Stimulated activated naive CD8-positive, alpha-beta T cell treated with anti-CD3 and anti-CD28 coated beads, Interleukin-15, Interleukin-2, amounts not matched to agents 100 U/mL and 50 U/mL, for 24 hours (primary cell): ENCODE measurements at regions not wholly inside any gene's neighbourhood (a gene's known extent, or its start where the extent isn't known, plus 50 kb on each side); places are given as distances from the start of the nearest gene placed in this dataset.

ENCODE experiments used
- ATAC-seq: fragments of 150-1000 bp; cut with Tn5 transposase; one replicate; pipeline ENCODE4 v1.10.0; 2021
- DNase-seq: peaks from one replicate; pipeline ENCODE4 v3.0.0; 2021

GRCh38 chr6:115720900-115721299, 339.8 kb downstream of the FRK start:
- DNase-seq (no peak), ATAC-seq (no peak)

- DNase-seq = no peak
Observed at GRCh38 chr6:115717472-115717871, 343.2 kb downstream of the FRK start.

GRCh38 chr6:115717062-115717461, 343.6 kb downstream of the FRK start:
- DNase-seq (no peak), ATAC-seq (no peak)

More at GRCh38 chr6:115717472-115717871, 343.2 kb downstream of the FRK start:
- ATAC-seq = no peak

- no peak for DNase-seq
- ATAC-seq = no peak
Observed at GRCh38 chr6:115712291-115712961, 348.3 kb downstream of the FRK start.

GRCh38 chr6:115708850-115709249, 351.8 kb downstream of the FRK start:
- ATAC-seq (no peak), DNase-seq (no peak)

GRCh38 chr6:115706981-115707380, 353.7 kb downstream of the FRK start:
- ATAC-seq (no peak), DNase-seq (no peak)

- no peak for ATAC-seq
Observed at GRCh38 chr6:115706324-115706723, 354.4 kb downstream of the FRK start.

GRCh38 chr6:115704028-115704427, 356.7 kb downstream of the FRK start:
- no peak for DNase-seq
- ATAC-seq = no peak

More at GRCh38 chr6:115706324-115706723, 354.4 kb downstream of the FRK start:
- no peak for DNase-seq

GRCh38 chr6:115691433-115691832, 369.3 kb downstream of the FRK start:
- DNase-seq (no peak), ATAC-seq (no peak)

- no peak for ATAC-seq
- DNase-seq = no peak
Observed at GRCh38 chr6:115690854-115691253, 369.8 kb downstream of the FRK start.

- ATAC-seq = no peak
- DNase-seq = no peak
Observed at GRCh38 chr6:115681978-115682775, 378.5 kb downstream of the FRK start.

- DNase-seq = no peak
Observed at GRCh38 chr6:115680621-115681020, 380.1 kb downstream of the FRK start.

GRCh38 chr6:115677198-115677597, 383.5 kb downstream of the FRK start:
- DNase-seq (no peak), ATAC-seq (no peak)

More at GRCh38 chr6:115680621-115681020, 380.1 kb downstream of the FRK start:
- ATAC-seq = no peak

GRCh38 chr6:115675443-115675842, 385.2 kb downstream of the FRK start:
- ATAC-seq (no peak), DNase-seq (no peak)

- DNase-seq (no peak), ATAC-seq (no peak)
Observed at GRCh38 chr6:115668781-115669180, 391.9 kb downstream of the FRK start.

GRCh38 chr6:115668211-115668610, 392.5 kb downstream of the FRK start:
- no peak for ATAC-seq
- DNase-seq = no peak

GRCh38 chr6:115667478-115668026, 393.1 kb downstream of the FRK start:
- no peak for ATAC-seq
- no peak for DNase-seq

GRCh38 chr6:115666997-115667396, 393.7 kb downstream of the FRK start:
- DNase-seq = no peak
- ATAC-seq = no peak

GRCh38 chr6:115665310-115665709, 395.4 kb downstream of the FRK start:
- ATAC-seq = no peak
- DNase-seq = no peak

- no peak for ATAC-seq
- no peak for DNase-seq
Observed at GRCh38 chr6:115663681-115664080, 397.0 kb downstream of the FRK start.

GRCh38 chr6:115643762-115644161, 416.9 kb downstream of the FRK start:
- ATAC-seq = no peak
- no peak for DNase-seq

- ATAC-seq = no peak
- DNase-seq = no peak
Observed at GRCh38 chr6:115634887-115635286, 425.8 kb downstream of the FRK start.

- ATAC-seq = no peak
- no peak for DNase-seq
Observed at GRCh38 chr6:115634131-115634530, 426.6 kb downstream of the FRK start.
